Neural crest cell (in vitro differentiated cells): ENCODE measurements at regions not wholly inside any gene's neighbourhood (a gene's known extent, or its start where the extent isn't known, plus 50 kb on each side); places are given as distances from the start of the nearest gene placed in this dataset.

ENCODE experiments used
- DNase-seq: peaks from one replicate; pipeline ENCODE4 v3.0.0; 2021; ENCODE audit warnings: low read depth, mixed read lengths, low spot score
- H3K27ac Mint-ChIP-seq: one replicate; pipeline ENCODE4 v1.8.0; 2021; ENCODE audit warnings: mild to moderate bottlenecking, mixed read lengths; ENCODE audit not compliant: unreplicated experiment
- H3K27me3 Mint-ChIP-seq: 2 replicates; pipeline ENCODE4 v1.8.0; 2021; ENCODE audit warnings: low read depth, mild to moderate bottlenecking, mixed read lengths
- H3K36me3 Mint-ChIP-seq: 2 replicates; pipeline ENCODE4 v1.8.0; 2021; ENCODE audit warnings: low read depth, mild to moderate bottlenecking, mixed read lengths
- H3K4me1 Mint-ChIP-seq: 2 replicates; pipeline ENCODE4 v1.8.0; 2021; ENCODE audit warnings: mixed read lengths
- H3K4me3 Mint-ChIP-seq: one replicate; pipeline ENCODE4 v1.8.0; 2021; ENCODE audit warnings: mild to moderate bottlenecking, mixed read lengths
- H3K9me3 Mint-ChIP-seq: 2 replicates; pipeline ENCODE4 v1.8.0; 2021; ENCODE audit warnings: mixed read lengths
- CTCF ChIP-seq: fragments of 200-600 bp; sonication (generic); conservative IDR thresholded peaks from 2 replicates; pipeline ENCODE4 v1.5.0; 2021; ENCODE audit warnings: antibody characterized with exemption, mild to moderate bottlenecking

DNA sequence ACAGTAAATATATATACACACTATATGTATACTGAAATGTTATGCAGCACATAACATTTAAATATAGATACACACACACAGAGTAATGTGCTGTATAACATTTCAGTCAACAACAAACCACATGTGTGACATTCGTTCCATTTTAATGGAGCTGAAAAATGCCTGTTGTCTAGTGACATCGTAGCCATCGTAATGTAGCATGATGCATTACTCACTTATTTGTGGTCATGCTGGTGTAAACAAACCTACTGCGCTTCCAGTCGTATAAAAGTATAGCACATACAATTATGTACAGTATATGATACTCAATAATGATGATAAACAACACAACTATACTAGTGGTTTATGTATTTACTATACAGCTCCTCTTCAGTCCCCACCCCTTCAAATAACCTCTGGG is 119.0 kb upstream of the SLC38A4 start:
- TF ChIP-seq CTCF = no peak
- H3K27ac Mint-ChIP-seq = no peak overlapping the region
- no peaks in the 10 kb centered on the region for H3K4me1 Mint-ChIP-seq

DNA sequence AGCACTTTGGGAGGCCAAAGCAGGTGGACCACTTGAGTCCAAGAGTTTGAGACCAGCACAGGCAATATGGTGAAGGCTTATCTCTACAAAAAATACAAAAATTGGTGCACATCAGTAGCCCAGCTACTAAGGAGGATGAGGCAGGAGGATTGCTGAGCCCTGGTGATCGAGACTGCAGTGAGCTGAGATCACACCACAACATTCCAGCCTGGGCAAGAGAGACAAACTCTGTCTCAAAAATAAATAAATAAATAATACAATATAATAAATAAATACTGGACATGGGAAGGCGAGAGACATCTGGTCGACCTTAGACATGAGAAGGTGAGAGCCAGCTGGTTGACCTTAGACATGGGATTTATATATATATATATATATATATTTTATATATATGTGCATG is 119.8 kb upstream of the SLC38A4 start:
- H3K4me1 Mint-ChIP-seq = no peaks in the 10 kb centered on the region
- no peaks in the 10 kb centered on the region for H3K9me3 Mint-ChIP-seq
- no peak overlapping the region for H3K27ac Mint-ChIP-seq
- H3K36me3 Mint-ChIP-seq = no peaks in the 10 kb centered on the region
- no peak for DNase-seq
- H3K4me3 Mint-ChIP-seq = no peak overlapping the region
- no peak for TF ChIP-seq CTCF
- no peaks in the 10 kb centered on the region for H3K27me3 Mint-ChIP-seq

More for the DNA sequence above, 119.0 kb upstream of the SLC38A4 start:
- no peak overlapping the region for H3K4me3 Mint-ChIP-seq
- H3K9me3 Mint-ChIP-seq = no peaks in the 10 kb centered on the region
- no peaks in the 10 kb centered on the region for H3K27me3 Mint-ChIP-seq
- DNase-seq = no peak
- H3K36me3 Mint-ChIP-seq = no peaks in the 10 kb centered on the region

- Mint-ChIP-seq H3K9me3 (no peaks in the 10 kb centered on the region), H3K4me1 (no peaks in the 10 kb centered on the region), H3K27ac (no peak overlapping the region), H3K27me3 (no peaks in the 10 kb centered on the region), H3K36me3 (no peaks in the 10 kb centered on the region), H3K4me3 (no peak overlapping the region)
- no peak for DNase-seq
- no peak for TF ChIP-seq CTCF
Measured at GRCh38 chr12:46946137-46946536, 120.3 kb upstream of the SLC38A4 start.

GRCh38 chr12:46948936-46949545 is 123.2 kb upstream of the SLC38A4 start:
- H3K36me3 Mint-ChIP-seq = no peaks in the 10 kb centered on the region
- TF ChIP-seq CTCF = no peak
- no peak overlapping the region for H3K4me3 Mint-ChIP-seq
- no peaks in the 10 kb centered on the region for H3K9me3 Mint-ChIP-seq
- no peak overlapping the region for H3K27ac Mint-ChIP-seq
- H3K27me3 Mint-ChIP-seq = peaks cover 2% of the 10 kb centered on the region
- DNase-seq = no peak
- H3K4me1 Mint-ChIP-seq = no peaks in the 10 kb centered on the region

- Mint-ChIP-seq H3K4me3 (no peak overlapping the region), H3K27ac (no peak overlapping the region), H3K36me3 (no peaks in the 10 kb centered on the region), H3K4me1 (no peaks in the 10 kb centered on the region), H3K27me3 (peaks cover 2% of the 10 kb centered on the region), H3K9me3 (no peaks in the 10 kb centered on the region)
- no peak for DNase-seq
- TF ChIP-seq CTCF = no peak
Measured at GRCh38 chr12:46950094-46950493, 124.3 kb upstream of the SLC38A4 start.
